Stimulated activated CD8-positive, alpha-beta memory T cell treated with anti-CD3 and anti-CD28 coated beads, Interleukin-15, amount 100 ng/mL, for 4 hours (primary cell): ENCODE measurements at regions not wholly inside any gene's neighbourhood (a gene's known extent, or its start where the extent isn't known, plus 50 kb on each side); places are given as distances from the start of the nearest gene placed in this dataset.

Source experiments
- DNase-seq, 2 donors: peaks; one replicate each; pipeline ENCODE4 v3.0.0-alpha.2; 2020; ENCODE audit warnings: low read depth in 2 of 2

DNA sequence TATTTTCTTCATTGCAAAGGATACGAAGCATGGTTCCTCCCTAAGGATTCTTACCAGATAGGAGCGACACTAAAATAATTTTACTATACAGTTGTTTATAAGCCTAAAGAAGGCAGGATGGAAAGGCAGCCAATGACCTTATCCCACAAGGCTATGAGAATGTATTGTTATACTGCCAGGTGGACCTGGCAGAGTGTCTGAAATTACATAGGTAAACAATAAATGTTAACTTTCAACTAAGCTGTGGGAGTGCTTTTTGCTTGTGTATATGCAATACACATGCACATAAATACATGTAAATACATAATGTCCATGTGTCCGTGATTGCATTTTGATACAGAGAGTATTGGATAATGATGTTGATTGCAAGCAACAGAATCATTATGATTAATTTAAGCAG is 850.6 kb downstream of the CENPC start:
- no peak for DNase-seq

- DNase-seq, result no peak
These were observed 851.6 kb downstream of the CENPC start for GRCh38 chr4:66693694-66694093.

GRCh38 chr4:66691101-66691500 is 854.2 kb downstream of the CENPC start:
- no peak for DNase-seq

DNA sequence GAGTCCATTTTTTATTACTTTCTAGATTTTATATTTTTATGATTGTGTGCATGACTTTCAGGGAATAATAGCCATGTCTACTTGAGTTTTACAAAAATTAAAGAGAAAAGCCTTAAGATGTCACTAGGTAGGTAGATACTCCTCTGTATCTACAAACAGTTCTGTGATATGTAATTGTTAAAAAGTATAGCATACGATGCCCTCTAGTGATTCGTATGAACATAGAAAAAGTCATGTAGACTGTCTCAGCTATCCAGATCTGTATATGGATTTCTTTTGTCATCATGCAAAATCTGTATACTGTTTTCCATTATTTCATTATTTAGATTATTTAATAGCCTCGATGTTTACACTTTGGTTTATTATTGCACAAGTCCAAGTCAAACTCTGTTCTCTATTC is 856.6 kb downstream of the CENPC start:
- DNase-seq, result no peak

DNA sequence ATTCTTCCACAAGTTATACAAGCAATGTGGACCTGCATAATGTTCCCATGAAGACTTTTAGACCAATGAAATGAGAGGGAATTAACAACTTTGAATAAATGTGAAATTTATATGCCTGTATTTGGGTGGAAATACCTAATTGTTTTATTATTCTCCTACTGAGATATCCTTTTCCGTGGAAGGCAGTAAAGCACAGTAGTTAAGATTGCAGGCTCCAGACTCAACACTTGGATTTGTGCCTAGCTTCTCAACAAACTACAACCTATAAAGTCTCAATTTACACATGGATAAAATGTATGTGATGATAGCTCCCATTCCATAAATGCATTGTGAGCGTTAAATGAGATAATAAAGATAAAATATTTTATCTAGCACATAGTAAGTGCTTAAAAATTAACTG is 857.8 kb downstream of the CENPC start:
- DNase-seq, result no peak

GRCh38 chr4:66681962-66682361 is 863.3 kb downstream of the CENPC start:
- DNase-seq, result no peak

- no peak for DNase-seq
These were observed 878.1 kb downstream of the CENPC start for GRCh38 chr4:66667249-66667648.

DNA sequence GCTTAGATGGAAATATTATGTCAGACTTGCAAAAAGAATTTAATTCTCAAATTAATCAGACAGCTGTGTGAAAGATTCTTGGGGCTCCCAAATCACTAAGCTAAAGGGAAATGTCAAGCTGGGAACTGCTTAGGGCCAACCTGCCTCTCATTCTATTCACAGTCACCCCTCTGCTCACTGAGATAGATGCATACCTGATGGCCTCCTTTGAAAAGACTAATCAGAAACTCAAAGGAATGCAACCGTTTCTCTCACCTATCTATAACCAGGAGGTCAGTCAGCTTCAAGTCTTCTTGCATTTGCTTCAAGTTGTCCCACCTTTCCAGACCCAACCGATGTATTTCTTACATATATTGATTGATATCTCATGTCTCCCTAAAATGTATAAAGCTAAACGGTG is 882.7 kb downstream of the CENPC start:
- no peak for DNase-seq

DNA sequence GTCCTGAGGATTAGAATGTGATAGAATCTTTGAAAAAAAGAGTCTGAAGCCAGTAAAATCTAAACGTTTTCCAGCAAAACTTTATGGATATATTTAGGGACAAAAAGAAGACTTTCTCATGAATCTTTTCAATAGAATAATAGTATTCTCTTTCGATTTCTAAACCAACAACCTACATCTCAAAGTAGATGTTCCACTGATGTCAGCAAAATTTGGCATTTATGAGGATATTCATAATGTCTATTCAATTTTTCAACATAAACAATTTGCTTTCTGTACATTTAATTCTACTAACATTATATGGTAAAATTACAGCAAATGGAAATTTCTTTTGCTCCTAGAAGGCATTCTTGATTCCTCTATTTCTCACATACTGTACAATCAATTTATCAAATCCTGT is 886.5 kb downstream of the CENPC start:
- DNase-seq, result no peak

- no peak for DNase-seq
These were observed 889.8 kb downstream of the CENPC start for GRCh38 chr4:66655505-66655904.

GRCh38 chr4:66653937-66654336 is 891.4 kb downstream of the CENPC start:
- no peak for DNase-seq

GRCh38 chr4:66649236-66649635 is 896.1 kb downstream of the CENPC start:
- DNase-seq, result no peak

DNA sequence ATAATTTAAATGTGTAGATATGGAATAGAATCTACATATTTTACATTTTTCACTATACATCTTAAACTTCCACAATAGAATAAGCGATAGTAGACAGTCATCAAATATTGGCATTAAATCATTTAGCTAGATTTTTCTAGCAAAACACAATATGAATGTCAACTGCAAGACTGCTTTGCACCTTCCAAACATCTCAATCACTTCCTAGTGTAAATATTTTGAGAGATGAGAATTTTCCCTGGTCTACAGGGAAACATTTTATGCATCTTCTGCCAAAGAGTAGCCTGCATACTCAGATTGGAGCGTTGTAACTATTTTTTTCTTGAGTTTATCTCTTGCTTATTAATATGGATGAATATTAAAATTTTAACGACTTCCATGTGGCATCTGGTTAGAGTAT is 897.4 kb downstream of the CENPC start:
- DNase-seq, result no peak

GRCh38 chr4:66647476-66647875 is 897.8 kb downstream of the CENPC start:
- no peak for DNase-seq

DNA sequence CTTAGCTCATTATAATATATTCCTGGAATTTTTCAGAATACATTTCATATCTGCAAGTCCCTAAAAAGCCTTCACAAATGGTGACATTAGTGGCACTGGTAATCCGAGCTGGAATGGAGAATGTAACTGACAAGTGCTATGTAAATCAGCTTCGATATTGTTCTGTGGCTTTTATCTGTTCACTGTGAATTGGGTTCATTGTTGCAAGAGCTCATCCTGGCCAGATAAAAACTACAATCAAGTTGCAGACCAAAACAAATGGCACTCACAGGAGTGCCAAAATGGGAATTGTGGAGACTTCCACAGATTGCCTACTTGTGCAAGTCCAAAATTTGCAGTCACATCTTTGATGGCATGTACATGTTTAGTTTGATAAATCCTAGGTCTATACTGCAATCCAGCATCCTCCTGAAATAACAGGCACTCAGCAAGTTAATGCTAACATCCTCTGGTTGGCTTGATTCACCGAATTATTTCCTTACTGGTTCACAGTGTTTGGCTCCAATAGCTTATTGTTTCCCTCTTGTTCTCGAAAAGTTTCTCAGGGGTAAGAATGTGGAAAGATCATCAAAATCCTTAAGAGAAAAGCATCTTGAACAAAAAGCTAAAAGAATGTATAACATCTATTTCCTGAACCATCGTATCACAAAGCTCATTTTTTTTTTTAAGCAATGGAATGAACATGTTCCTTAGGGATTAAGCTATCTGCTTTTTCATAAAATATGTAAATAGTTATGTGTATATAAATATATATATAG is 904.9 kb downstream of the CENPC start:
- DNase-seq, result no peak

GRCh38 chr4:66639361-66639760 is 905.9 kb downstream of the CENPC start:
- DNase-seq, result no peak

DNA sequence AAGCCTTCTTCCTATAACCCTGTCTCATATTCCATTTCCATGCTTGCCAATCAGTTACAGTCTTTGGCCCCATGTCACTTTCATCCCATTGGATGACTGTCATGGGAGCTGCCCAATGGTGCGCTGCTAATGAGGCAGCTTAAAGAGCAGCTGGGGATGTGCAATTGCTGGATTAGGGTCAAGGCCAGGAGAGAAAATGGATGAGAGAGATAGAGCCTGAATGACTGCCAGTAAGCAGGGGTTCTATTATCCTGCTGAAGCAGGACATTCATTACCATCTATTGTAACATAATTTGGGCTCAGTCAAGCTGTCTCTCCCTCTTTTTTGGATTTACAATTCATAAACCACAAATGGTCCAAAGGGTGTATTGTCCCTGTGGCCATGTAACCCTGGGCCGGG is 909.0 kb downstream of the CENPC start:
- no peak for DNase-seq

- DNase-seq, result no peak
These were observed 911.8 kb downstream of the CENPC start for GRCh38 chr4:66633477-66633876.

GRCh38 chr4:66629927-66630326 is 915.4 kb downstream of the CENPC start:
- no peak for DNase-seq

DNA sequence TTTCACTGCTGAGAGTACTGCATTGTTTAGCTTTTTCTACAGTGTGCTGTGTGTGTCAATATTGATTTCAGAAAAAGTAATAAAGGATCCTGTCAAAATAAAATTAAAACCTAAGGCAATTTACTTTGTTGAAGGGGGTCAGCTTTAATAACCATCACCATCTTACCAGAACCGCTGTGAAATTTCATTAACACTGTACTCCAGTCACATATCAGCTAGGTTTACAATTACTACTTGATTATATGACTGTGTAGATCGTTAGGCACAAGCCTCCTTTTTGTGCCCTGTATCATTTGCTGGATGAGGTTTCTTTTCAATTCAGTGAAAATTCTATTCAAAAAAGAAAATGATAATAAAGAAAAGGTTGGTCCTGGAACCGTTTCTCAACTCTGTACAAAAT is 917.2 kb downstream of the CENPC start:
- no peak for DNase-seq

DNA sequence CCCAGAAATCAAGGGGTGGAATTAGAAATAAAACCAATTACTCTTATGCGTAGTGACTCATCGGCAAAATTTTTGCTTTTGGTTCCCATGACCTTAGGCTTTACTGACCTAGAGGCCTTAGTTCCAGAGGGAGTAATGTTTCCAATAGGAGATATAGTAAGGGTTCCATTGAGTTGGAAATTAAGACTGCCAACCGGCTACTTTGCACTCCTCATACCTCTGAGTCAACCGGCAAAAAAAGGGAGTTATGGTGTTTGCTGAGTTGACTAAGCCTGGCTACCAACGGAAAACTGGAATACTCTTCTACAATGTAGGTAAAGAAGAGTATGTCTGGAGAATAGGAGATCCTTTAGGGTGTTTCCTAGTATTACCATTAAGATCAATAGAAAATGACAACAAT is 919.8 kb downstream of the CENPC start:
- DNase-seq, result no peak

GRCh38 chr4:66613591-66613990 is 931.7 kb downstream of the CENPC start:
- DNase-seq, result no peak

DNA sequence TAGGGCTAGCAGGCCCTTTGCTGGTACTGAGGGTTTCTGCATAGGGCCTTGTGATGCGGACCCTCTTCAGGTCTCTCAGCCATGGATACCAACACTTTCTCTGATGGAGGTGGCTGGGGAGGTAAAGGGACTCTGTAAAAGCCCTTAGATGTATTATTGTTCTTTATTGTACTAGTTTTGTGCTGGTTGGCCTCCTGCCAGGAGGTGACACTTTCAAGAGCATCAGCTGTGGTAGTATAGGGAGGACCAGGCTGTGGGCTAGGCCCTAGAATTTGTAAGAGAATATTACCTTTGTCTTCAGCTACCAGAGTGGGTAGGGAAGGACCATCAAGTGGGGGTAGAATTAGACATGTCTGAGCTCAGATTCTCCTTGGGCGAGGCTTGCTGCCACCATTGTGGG is 936.3 kb downstream of the CENPC start:
- DNase-seq, result no peak

DNA sequence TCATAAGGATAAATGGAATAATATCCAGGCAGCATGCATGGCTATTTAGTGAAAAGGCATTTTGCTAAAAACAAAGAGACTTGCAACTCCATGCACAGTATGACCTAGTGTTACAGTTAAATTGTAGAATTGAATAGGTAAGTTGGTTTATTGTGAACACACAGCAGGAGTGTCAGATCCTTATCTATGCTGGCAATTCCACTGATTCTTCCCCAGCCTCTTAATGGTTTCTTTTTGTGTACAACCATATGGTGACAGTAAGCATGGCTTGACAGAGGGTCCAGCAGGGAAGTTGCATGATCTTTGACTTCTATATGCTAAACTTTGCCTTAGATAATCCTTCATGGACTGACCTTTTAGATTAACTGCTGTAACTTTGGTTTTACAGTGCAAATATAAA is 936.6 kb upstream of the EPHA5 start:
- DNase-seq, result no peak
